ENCODE measurements at regions not wholly inside any gene's neighbourhood (a gene's known extent, or its start where the extent isn't known, plus 50 kb on each side); places are given as distances from the start of the nearest gene placed in this dataset.

GRCh38 chr5:172583931-172584511 is 57.0 kb upstream of the NEURL1B start:
- no peaks in the 10 kb centered on the region for H3K36me3 ChIP-seq (ENCODE audit: insufficient read depth, low read length)
- H3K79me2 ChIP-seq (replicated peaks; ENCODE audit: insufficient read depth, low read length) = no peaks in the 10 kb centered on the region
- no peaks in the 10 kb centered on the region for H3K9me2 ChIP-seq (ENCODE audit: insufficient read depth, low read length)
- no peak overlapping the region for H3K9ac ChIP-seq (ENCODE audit: low read length)
- H2AFZ ChIP-seq (ENCODE audit: low read depth, low read length) = no peak overlapping the region
- no peaks in the 10 kb centered on the region for H3K27me3 ChIP-seq (ENCODE audit: insufficient read depth, low read depth, low read length)
- H3K4me3 ChIP-seq (ENCODE audit: low read length) = no peak overlapping the region
- no peaks in the 10 kb centered on the region for H3K9me3 ChIP-seq (ENCODE audit: low read length)
- no peaks in the 10 kb centered on the region for H4K20me1 ChIP-seq (ENCODE audit: insufficient read depth)
- H3F3A ChIP-seq (ENCODE audit: insufficient read depth, low read length, poor library complexity, severe bottlenecking) = no peaks in the 10 kb centered on the region
- TF ChIP-seq MXI1 (conservative IDR thresholded peaks at IDR 0.05; ENCODE audit: poor library complexity, severe bottlenecking) (no peak), POLR2AphosphoS5 (IDR thresholded peaks at IDR 0.05) (no peak), EZH2 (IDR thresholded peaks at IDR 0.05; ENCODE audit: borderline replicate concordance, insufficient read depth, low read length, poor library complexity, severe bottlenecking) (no peak), CTCF (IDR thresholded peaks at IDR 0.05; ENCODE audit: poor library complexity, severe bottlenecking) (no peak), EP300 (conservative IDR thresholded peaks at IDR 0.05; ENCODE audit: poor library complexity, severe bottlenecking) (no peak), SMC3 (conservative IDR thresholded peaks at IDR 0.05; ENCODE audit: poor library complexity) (no peak), TAF1 (IDR thresholded peaks at IDR 0.05; ENCODE audit: low read depth) (no peak), REST (IDR thresholded peaks at IDR 0.05; ENCODE audit: borderline replicate concordance) (no peak), RAD21 (conservative IDR thresholded peaks at IDR 0.05) (no peak)
- H3K4me2 ChIP-seq (ENCODE audit: low read length) = no peak overlapping the region
- H3K27ac ChIP-seq (ENCODE audit: low read length) = no peak overlapping the region

GRCh38 chr5:172582940-172583339 is 58.1 kb upstream of the NEURL1B start:
- Histone ChIP-seq H2AFZ (ENCODE audit: low read depth, low read length) (no peak overlapping the region), H3K36me3 (ENCODE audit: insufficient read depth, low read length) (no peaks in the 10 kb centered on the region), H3K9me3 (ENCODE audit: low read length) (no peaks in the 10 kb centered on the region), H3K79me2 (replicated peaks; ENCODE audit: insufficient read depth, low read length) (no peaks in the 10 kb centered on the region), H3K4me3 (ENCODE audit: low read length) (no peak overlapping the region), H3K4me2 (ENCODE audit: low read length) (no peak overlapping the region), H3K9me2 (ENCODE audit: insufficient read depth, low read length) (no peaks in the 10 kb centered on the region), H3K9ac (ENCODE audit: low read length) (no peak overlapping the region), H3K27me3 (ENCODE audit: insufficient read depth, low read depth, low read length) (no peaks in the 10 kb centered on the region), H3F3A (ENCODE audit: insufficient read depth, low read length, poor library complexity, severe bottlenecking) (no peaks in the 10 kb centered on the region), H3K27ac (ENCODE audit: low read length) (no peak overlapping the region), H4K20me1 (ENCODE audit: insufficient read depth) (no peaks in the 10 kb centered on the region)
- no peak for TF ChIP-seq RAD21 (conservative IDR thresholded peaks at IDR 0.05)
- no peak for TF ChIP-seq POLR2AphosphoS5 (IDR thresholded peaks at IDR 0.05)
- no peak for TF ChIP-seq SMC3 (conservative IDR thresholded peaks at IDR 0.05; ENCODE audit: poor library complexity)
- no peak for TF ChIP-seq TAF1 (IDR thresholded peaks at IDR 0.05; ENCODE audit: low read depth)
- TF ChIP-seq REST (IDR thresholded peaks at IDR 0.05; ENCODE audit: borderline replicate concordance) = no peak
- TF ChIP-seq EP300 (conservative IDR thresholded peaks at IDR 0.05; ENCODE audit: poor library complexity, severe bottlenecking) = no peak

All from neural cell (in vitro differentiated cells).